A673 (cell line): ENCODE measurements at regions not wholly inside any gene's neighbourhood (a gene's known extent, or its start where the extent isn't known, plus 50 kb on each side); places are given as distances from the start of the nearest gene placed in this dataset.

Experiments
- BruUV-seq: library from RNA; stranded (reverse); fragments of 400-500 nt; replicated peaks from 2 replicates; lab custom pipeline; 2021; lab: Mats Ljungman, UMichigan
- CTCF ChIA-PET: fragments of 300-600 bp; sonication (Branson Sonifier 250); formaldehyde crosslinking; loops from one replicate; lab custom pipeline; 2022; ENCODE audit warnings: antibody characterized with exemption; lab: Charles Lee
- POLR2A ChIA-PET: fragments of 300-600 bp; sonication (Branson Sonifier 250); formaldehyde crosslinking; loops from one replicate; lab custom pipeline; 2022; ENCODE audit warnings: antibody characterized with exemption; ENCODE audit not compliant: low non-redundant PET; lab: Charles Lee
- DNase-seq: peaks from one replicate; pipeline ENCODE4 v3.0.0-alpha.2; 2015; ENCODE audit warnings: low spot score
- H3K27ac ChIP-seq: fragments of 200-600 bp; sonication (generic); 2 replicates; pipeline ENCODE4 v1.5.1; 2016; ENCODE audit warnings: mixed run types, low read depth, mild to moderate bottlenecking, mixed read lengths, antibody characterized with exemption, low read length; ENCODE audit not compliant: poor library complexity, severe bottlenecking
- H3K27me3 ChIP-seq: fragments of 200-600 bp; sonication (generic); replicated peaks from 2 replicates; pipeline ENCODE4 v1.6.1; 2017; ENCODE audit warnings: mixed run types, low read depth, mild to moderate bottlenecking, mixed read lengths, antibody characterized with exemption, low read length; ENCODE audit not compliant: insufficient read depth, poor library complexity
- H3K36me3 ChIP-seq: fragments of 200-600 bp; sonication (generic); 2 replicates; pipeline ENCODE4 v1.6.1; 2016; ENCODE audit warnings: mixed run types, mild to moderate bottlenecking, mixed read lengths, antibody characterized with exemption, low read length; ENCODE audit not compliant: insufficient read depth, poor library complexity, severe bottlenecking
- H3K4me1 ChIP-seq: fragments of 200-600 bp; sonication (generic); 2 replicates; pipeline ENCODE4 v1.6.1; 2017; ENCODE audit warnings: mixed run types, mild to moderate bottlenecking, mixed read lengths, antibody characterized with exemption, low read length; ENCODE audit not compliant: insufficient read depth, poor library complexity, severe bottlenecking
- H3K4me3 ChIP-seq: fragments of 200-600 bp; sonication (generic); 2 replicates; pipeline ENCODE4 v1.5.1; 2016; ENCODE audit warnings: low read depth, mixed run types, mild to moderate bottlenecking, mixed read lengths, low read length; ENCODE audit not compliant: poor library complexity, severe bottlenecking
- H3K9me3 ChIP-seq: fragments of 200-600 bp; sonication (generic); 2 replicates; pipeline ENCODE4 v1.6.1; 2016; ENCODE audit warnings: mixed run types, low read depth, mild to moderate bottlenecking, mixed read lengths, antibody characterized with exemption, low read length; ENCODE audit not compliant: poor library complexity, severe bottlenecking
- CTCF ChIP-seq: fragments of 300-800, 200-600 bp; sonication (generic); conservative IDR thresholded peaks from 2 replicates; pipeline ENCODE4 v1.5.1; 2017; ENCODE audit warnings: low read depth, mild to moderate bottlenecking, antibody characterized with exemption, low read length, moderate library complexity, mixed read lengths
- EZH2 ChIP-seq: fragments of 200-600 bp; sonication (generic); IDR thresholded peaks from 2 replicates; pipeline ENCODE4 v1.6.1; 2017; ENCODE audit warnings: borderline replicate concordance, low read depth, mild to moderate bottlenecking, mixed read lengths, antibody characterized with exemption, low read length; ENCODE audit not compliant: poor library complexity, severe bottlenecking
- intact Hi-C: fragments of 100-400 bp; cut with micrococcal nuclease; formaldehyde crosslinking; loops from one replicate; pipeline ENCODE4 v1.10.0; 2022; ENCODE audit not compliant: unreplicated experiment

GRCh38 chr22:49514641-49515040 lies 313.0 kb downstream of the BRD1 start:
- intact Hi-C loops: no loop called here
- Histone ChIP-seq H3K36me3 (no peaks in the 10 kb centered on the region), H3K9me3 (no peaks in the 10 kb centered on the region), H3K4me1 (peaks cover 11% of the 10 kb centered on the region), H3K27me3 (no peaks in the 10 kb centered on the region), H3K27ac (no peak overlapping the region), H3K4me3 (no peak overlapping the region)
- no peak for TF ChIP-seq CTCF
- no peak for TF ChIP-seq EZH2
- ChIA-PET POLR2A (no interaction called here), CTCF (no interaction called here)
- no peak for DNase-seq
- no TSS peak for BruUV-seq

- no peak overlapping the region for H3K27ac ChIP-seq
- no peak for DNase-seq
- POLR2A ChIA-PET: no interaction called here
- no peak for TF ChIP-seq CTCF
- TF ChIP-seq EZH2: no peak
- H3K27me3 ChIP-seq: no peaks in the 10 kb centered on the region
- peaks cover 11% of the 10 kb centered on the region for H3K4me1 ChIP-seq
- H3K36me3 ChIP-seq: no peaks in the 10 kb centered on the region
- CTCF ChIA-PET: no interaction called here
- no peak overlapping the region for H3K4me3 ChIP-seq
- intact Hi-C loops: no loop called here
- no peaks in the 10 kb centered on the region for H3K9me3 ChIP-seq
- BruUV-seq: no TSS peak
These were observed 313.5 kb downstream of the BRD1 start for GRCh38 chr22:49514211-49514610.

DNA sequence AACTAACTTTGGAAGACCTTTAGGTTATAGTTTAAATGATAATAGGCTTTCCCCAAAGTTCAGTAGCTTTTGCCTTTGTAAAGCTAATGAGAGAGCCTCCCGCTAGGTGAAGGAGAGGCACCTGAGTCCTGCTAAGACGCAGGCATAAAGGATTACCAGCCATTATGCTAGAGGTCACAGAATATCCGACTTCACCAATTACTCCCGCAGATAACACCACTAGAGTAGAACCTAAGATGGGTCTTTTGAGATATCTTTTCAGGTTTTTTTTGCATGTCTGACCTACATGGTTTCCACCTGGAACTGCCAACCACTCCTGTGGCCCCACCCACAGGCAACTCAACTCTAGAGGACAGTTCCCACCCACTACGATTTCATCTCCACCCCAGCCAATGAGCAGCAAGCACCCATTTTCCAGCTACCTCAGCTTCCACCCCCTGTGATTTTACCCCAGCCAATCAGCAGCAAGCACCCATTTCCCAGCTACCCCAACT lies 314.3 kb downstream of the BRD1 start:
- no peak for DNase-seq
- Histone ChIP-seq H3K36me3 (no peaks in the 10 kb centered on the region), H3K27me3 (no peaks in the 10 kb centered on the region), H3K4me3 (no peak overlapping the region), H3K4me1 (peaks cover 11% of the 10 kb centered on the region), H3K9me3 (no peaks in the 10 kb centered on the region), H3K27ac (no peak overlapping the region)
- BruUV-seq: no TSS peak
- ChIA-PET POLR2A (no interaction called here), CTCF (no interaction called here)
- TF ChIP-seq EZH2 (no peak), CTCF (no peak)
- intact Hi-C loops: no loop called here
